ENCODE measurements at regions not wholly inside any gene's neighbourhood (a gene's known extent, or its start where the extent isn't known, plus 50 kb on each side); places are given as distances from the start of the nearest gene placed in this dataset.

DNA sequence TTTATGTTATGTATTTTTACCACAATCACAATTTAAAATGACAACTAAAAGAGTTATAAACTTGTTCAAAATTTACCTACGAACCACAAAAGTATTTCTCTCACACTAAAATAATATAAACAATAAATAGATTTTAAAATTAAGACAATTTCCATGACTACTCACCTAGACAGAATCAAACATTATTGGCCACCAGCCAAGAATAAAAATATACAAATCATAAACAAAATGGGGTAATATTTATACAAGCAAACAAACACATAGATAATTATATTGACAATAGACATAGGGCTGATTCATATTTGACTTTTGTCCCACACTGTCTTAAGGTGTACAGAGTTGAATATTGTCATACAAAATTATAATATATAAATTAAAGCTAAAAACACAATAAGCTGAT is 119.6 kb upstream of the ZNF92 start:
- no peak for DNase-seq
- no peak overlapping the region for H3K4me3 ChIP-seq (ENCODE audit: low read depth, low read length)
- H3K27me3 ChIP-seq (replicated peaks), result no peaks in the 10 kb centered on the region
- in situ Hi-C loops (cut with HindIII; ENCODE audit: low pct_ligation_motif_present, low sequenced_read_pairs), result no loop called here
- H3K27ac ChIP-seq, result no peak overlapping the region
- H3K36me3 ChIP-seq (replicated peaks), result no peaks in the 10 kb centered on the region
- TF ChIP-seq, protein P1, sequence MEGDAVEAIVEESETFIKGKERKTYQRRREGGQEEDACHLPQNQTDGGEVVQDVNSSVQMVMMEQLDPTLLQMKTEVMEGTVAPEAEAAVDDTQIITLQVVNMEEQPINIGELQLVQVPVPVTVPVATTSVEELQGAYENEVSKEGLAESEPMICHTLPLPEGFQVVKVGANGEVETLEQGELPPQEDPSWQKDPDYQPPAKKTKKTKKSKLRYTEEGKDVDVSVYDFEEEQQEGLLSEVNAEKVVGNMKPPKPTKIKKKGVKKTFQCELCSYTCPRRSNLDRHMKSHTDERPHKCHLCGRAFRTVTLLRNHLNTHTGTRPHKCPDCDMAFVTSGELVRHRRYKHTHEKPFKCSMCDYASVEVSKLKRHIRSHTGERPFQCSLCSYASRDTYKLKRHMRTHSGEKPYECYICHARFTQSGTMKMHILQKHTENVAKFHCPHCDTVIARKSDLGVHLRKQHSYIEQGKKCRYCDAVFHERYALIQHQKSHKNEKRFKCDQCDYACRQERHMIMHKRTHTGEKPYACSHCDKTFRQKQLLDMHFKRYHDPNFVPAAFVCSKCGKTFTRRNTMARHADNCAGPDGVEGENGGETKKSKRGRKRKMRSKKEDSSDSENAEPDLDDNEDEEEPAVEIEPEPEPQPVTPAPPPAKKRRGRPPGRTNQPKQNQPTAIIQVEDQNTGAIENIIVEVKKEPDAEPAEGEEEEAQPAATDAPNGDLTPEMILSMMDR (IDR thresholded peaks at IDR 0.05; ENCODE audit: low read depth, low read length, missing control alignments), result no peak

DNA sequence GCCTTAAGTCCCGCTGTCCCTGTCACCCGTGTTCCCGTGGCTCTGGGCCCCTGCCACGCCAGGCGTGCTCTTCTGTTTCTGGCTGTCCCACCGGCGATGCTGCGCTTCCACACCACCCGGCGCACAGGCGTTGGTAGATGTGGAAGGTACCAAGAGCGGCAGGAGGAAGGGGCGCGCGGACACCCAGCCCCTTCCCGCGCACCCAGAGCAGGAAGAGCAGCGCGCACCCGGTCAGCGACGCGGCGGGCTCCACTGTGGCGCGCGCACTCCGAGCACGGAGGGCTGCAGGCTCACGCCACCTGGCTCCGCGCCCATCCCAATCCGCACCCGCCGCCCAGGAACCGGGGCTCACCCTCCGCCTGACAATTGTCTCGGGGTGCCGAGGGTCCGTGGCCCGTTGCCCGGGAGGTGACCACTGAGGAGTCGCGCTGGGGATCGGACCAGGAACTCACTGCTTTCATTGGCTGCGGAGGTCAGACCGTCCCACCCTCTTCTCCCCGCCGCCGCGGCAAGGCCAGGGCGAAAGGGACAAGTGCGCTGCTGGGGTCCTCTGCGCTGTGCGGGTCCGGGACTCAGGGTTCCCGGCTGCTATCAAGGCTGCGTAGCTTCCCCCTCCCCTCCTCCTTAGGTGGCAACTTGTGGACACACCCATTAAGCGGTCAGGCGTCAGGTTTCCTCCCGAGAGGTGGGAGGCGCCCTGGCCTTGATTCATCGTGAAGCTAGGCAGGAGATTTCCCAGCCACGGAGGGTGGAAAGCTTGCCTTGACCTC is 121.6 kb upstream of the ZNF92 start:
- Histone ChIP-seq H3K36me3 (replicated peaks) (no peaks in the 10 kb centered on the region), H3K4me3 (ENCODE audit: low read depth, low read length) (peak overlapping the region; percentile 86), H3K27ac (no peak overlapping the region), H3K27me3 (replicated peaks) (no peaks in the 10 kb centered on the region)
- TF ChIP-seq, protein P1 (IDR thresholded peaks at IDR 0.05; ENCODE audit: low read depth, low read length, missing control alignments), result no peak
- peak; percentile 29 for DNase-seq
- in situ Hi-C loops (cut with HindIII; ENCODE audit: low pct_ligation_motif_present, low sequenced_read_pairs), result no loop called here

DNA sequence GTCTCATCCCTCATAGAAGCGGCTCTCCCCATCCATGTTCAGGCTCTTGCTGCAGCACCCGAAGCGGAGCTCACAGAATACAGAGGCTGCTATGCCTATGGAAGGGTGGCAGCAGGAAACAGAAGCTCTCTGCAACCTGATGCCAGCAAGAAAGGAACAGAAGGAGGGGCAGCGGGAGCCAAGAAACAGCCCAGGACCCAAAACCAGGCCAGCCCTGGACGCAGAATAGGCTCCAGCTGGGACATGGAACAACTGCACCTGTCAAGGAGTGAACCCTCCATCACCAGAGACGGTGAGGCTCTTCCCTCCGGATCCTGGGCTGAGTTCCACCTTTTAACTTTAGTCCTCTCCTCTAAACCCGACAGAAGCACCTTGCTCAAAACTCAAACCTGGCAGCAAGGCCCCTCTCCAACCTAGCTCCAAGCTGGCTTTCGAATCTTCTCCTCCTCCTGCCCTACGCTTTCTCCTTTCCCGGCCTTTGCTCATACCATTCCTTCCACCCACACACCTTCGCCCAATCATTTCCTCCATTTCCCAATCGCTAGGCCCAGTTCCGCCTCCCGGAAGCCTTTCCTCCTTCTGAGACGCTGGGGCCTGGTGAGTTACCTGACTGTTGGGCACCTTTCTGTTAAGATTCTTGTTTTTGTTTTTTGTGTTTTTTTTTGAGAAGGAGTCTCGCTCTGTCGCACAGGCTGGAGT is 122.8 kb upstream of the ZNF92 start:
- no peaks in the 10 kb centered on the region for H3K36me3 ChIP-seq (replicated peaks)
- no peak overlapping the region for H3K4me3 ChIP-seq (ENCODE audit: low read depth, low read length)
- TF ChIP-seq, protein P1 (IDR thresholded peaks at IDR 0.05; ENCODE audit: low read depth, low read length, missing control alignments), result no peak
- in situ Hi-C loops (cut with HindIII; ENCODE audit: low pct_ligation_motif_present, low sequenced_read_pairs), result no loop called here
- H3K27ac ChIP-seq, result no peak overlapping the region
- H3K27me3 ChIP-seq (replicated peaks), result no peaks in the 10 kb centered on the region
- no peak for DNase-seq

DNA sequence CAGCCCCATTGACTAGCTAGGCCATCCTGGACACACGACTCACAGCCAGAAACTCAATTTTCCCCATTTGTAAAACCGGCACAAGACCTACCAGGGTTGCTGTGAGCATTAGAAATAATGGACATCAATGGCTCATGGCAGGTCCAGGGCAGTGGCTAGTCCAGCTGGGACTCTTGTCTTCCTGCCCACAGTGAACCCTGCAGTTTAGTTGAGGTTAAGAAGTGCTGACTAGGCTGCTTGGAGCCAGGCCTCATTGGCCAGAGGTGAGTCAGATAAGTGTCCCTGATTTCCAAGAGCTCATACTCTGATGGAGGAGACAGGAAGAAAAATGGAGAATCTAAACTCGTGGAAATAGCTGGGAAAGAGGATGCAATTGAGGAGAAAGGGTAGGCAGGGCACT is 123.4 kb upstream of the ZNF92 start:
- Histone ChIP-seq H3K4me3 (ENCODE audit: low read depth, low read length) (no peak overlapping the region), H3K27ac (no peak overlapping the region), H3K27me3 (replicated peaks) (no peaks in the 10 kb centered on the region), H3K36me3 (replicated peaks) (no peaks in the 10 kb centered on the region)
- no peak for DNase-seq
- in situ Hi-C loops (cut with HindIII; ENCODE audit: low pct_ligation_motif_present, low sequenced_read_pairs), result no loop called here
- TF ChIP-seq, protein P1 (IDR thresholded peaks at IDR 0.05; ENCODE audit: low read depth, low read length, missing control alignments), result no peak

DNA sequence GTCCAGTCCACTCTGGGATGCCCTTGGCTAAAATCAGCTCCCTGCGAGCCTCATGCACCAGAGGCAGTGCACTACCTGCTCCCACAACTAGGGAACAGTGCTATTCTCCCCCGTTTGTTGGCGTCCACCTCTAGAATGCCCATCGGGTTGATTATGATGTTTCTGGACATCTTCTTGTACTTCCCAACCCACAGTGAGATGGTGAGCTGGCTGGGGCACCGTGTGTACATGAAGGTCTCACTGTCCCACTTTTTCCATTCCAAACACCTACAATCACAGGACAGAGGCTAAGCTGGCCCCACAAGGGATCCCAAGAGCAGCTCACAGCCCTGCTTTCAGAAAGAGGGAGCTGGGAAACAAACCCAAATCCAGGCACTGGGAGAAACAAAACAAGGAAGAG is 126.2 kb upstream of the ZNF92 start:
- no peak overlapping the region for H3K4me3 ChIP-seq (ENCODE audit: low read depth, low read length)
- H3K27me3 ChIP-seq (replicated peaks), result no peaks in the 10 kb centered on the region
- no peak overlapping the region for H3K27ac ChIP-seq
- no peak for DNase-seq
- in situ Hi-C loops (cut with HindIII; ENCODE audit: low pct_ligation_motif_present, low sequenced_read_pairs), result no loop called here
- TF ChIP-seq, protein P1 (IDR thresholded peaks at IDR 0.05; ENCODE audit: low read depth, low read length, missing control alignments), result no peak
- H3K36me3 ChIP-seq (replicated peaks), result no peaks in the 10 kb centered on the region
